ENCODE measurements at regions not wholly inside any gene's neighbourhood (a gene's known extent, or its start where the extent isn't known, plus 50 kb on each side); places are given as distances from the start of the nearest gene placed in this dataset.

- TF ChIP-seq CTCF (IDR thresholded peaks at IDR 0.05), result no peak
- no peak for TF ChIP-seq POLR2A (IDR thresholded peaks at IDR 0.05)
These were observed 142.6 kb upstream of the CIBAR2 start for GRCh38 chr16:85254921-85255320.

Measured in lower leg skin (tissue), 3 donors.